GM23338 (cell line): ENCODE measurements at regions not wholly inside any gene's neighbourhood (a gene's known extent, or its start where the extent isn't known, plus 50 kb on each side); places are given as distances from the start of the nearest gene placed in this dataset.

Experiments
- ATAC-seq: fragments of 200-7000 bp; cut with Tn5 transposase; 3 replicates; pipeline ENCODE4 v1.9.1; 2020
- DNase-seq: peaks from one replicate; pipeline ENCODE4 v3.0.0-alpha.2; 2015; ENCODE audit warnings: low spot score
- H2AFZ ChIP-seq: fragments of 200-600 bp; sonication (generic); 2 replicates; pipeline ENCODE4 v1.8.0; 2016; ENCODE audit warnings: antibody characterized with exemption, mild to moderate bottlenecking, moderate library complexity
- H3F3A ChIP-seq: fragments of 200-600 bp; sonication (generic); replicated peaks from 2 replicates; pipeline ENCODE4 v1.8.0; 2017; ENCODE audit warnings: antibody characterized with exemption, mixed run types, low read depth
- H3K27ac ChIP-seq: fragments of 200-600 bp; sonication (generic); 2 replicates; pipeline ENCODE4 v1.6.1; 2016; ENCODE audit warnings: low read depth
- H3K27me3 ChIP-seq: fragments of 200-600 bp; sonication (generic); 2 replicates; pipeline ENCODE4 v1.8.0; 2016; ENCODE audit warnings: mild to moderate bottlenecking, mixed run types, moderate library complexity; ENCODE audit not compliant: insufficient read depth
- H3K36me3 ChIP-seq: fragments of 200-600 bp; sonication (generic); 2 replicates; pipeline ENCODE4 v1.8.0; 2016; ENCODE audit warnings: mild to moderate bottlenecking; ENCODE audit not compliant: insufficient read depth
- H3K4me1 ChIP-seq: fragments of 200-600 bp; sonication (generic); 2 replicates; pipeline ENCODE4 v1.8.0; 2016; ENCODE audit warnings: mild to moderate bottlenecking, moderate library complexity; ENCODE audit not compliant: insufficient read depth
- H3K4me2 ChIP-seq: fragments of 200-600 bp; sonication (generic); 2 replicates; pipeline ENCODE4 v1.7.1; 2017; ENCODE audit warnings: mixed run types
- H3K4me3 ChIP-seq: fragments of 200-600 bp; sonication (generic); 2 replicates; pipeline ENCODE4 v1.6.1; 2016; ENCODE audit warnings: mixed run types
- H3K79me2 ChIP-seq: fragments of 200-600 bp; sonication (generic); replicated peaks from 2 replicates; pipeline ENCODE4 v1.8.0; 2017; ENCODE audit warnings: mild to moderate bottlenecking; ENCODE audit not compliant: insufficient read depth
- H3K9me2 ChIP-seq: fragments of 200-600 bp; sonication (generic); 2 replicates; pipeline ENCODE4 v1.8.0; 2017; ENCODE audit not compliant: insufficient read depth
- H4K20me1 ChIP-seq: fragments of 200-600 bp; sonication (generic); replicated peaks from 2 replicates; pipeline ENCODE4 v1.8.0; 2017; ENCODE audit warnings: mild to moderate bottlenecking; ENCODE audit not compliant: insufficient read depth
- H3K27ac Mint-ChIP-seq: 2 replicates; pipeline ENCODE4 v1.8.0; 2020; ENCODE audit warnings: inconsistent platforms, mild to moderate bottlenecking, moderate library complexity, mixed read lengths
- H3K27me3 Mint-ChIP-seq: 3 replicates; pipeline ENCODE4 v1.8.0; 2022; ENCODE audit warnings: low read depth, mild to moderate bottlenecking, moderate library complexity, mixed read lengths, inconsistent platforms; ENCODE audit not compliant: insufficient read depth, poor library complexity
- H3K36me3 Mint-ChIP-seq: 3 replicates; pipeline ENCODE4 v1.8.0; 2021; ENCODE audit warnings: low read depth, mild to moderate bottlenecking, inconsistent platforms, moderate library complexity, mixed read lengths
- H3K4me1 Mint-ChIP-seq: 3 replicates; pipeline ENCODE4 v1.8.0; 2020; ENCODE audit warnings: mild to moderate bottlenecking, inconsistent platforms, mixed read lengths
- H3K4me3 Mint-ChIP-seq: 3 replicates; pipeline ENCODE4 v1.8.0; 2021; ENCODE audit warnings: moderate library complexity, mild to moderate bottlenecking, inconsistent platforms, mixed read lengths
- H3K9me3 Mint-ChIP-seq: 3 replicates; pipeline ENCODE4 v1.8.0; 2020; ENCODE audit warnings: moderate library complexity, mild to moderate bottlenecking, inconsistent platforms, mixed read lengths
- CREB1 ChIP-seq: fragments of 250-450 bp; sonication (Bioruptor Pico); IDR thresholded peaks from 2 replicates; pipeline ENCODE4 v1.5.0; 2020; ENCODE audit warnings: low read depth, mild to moderate bottlenecking, moderate library complexity
- CTCF ChIP-seq, 2 experiments: fragments of 200-600 bp in 1 of 2; sonication (generic) in 1 of 2; conservative IDR thresholded peaks; 2 replicates each; pipeline versions ENCODE4 v1.5.1 to v1.6.1; 2016 to 2017; ENCODE audit warnings: antibody characterized with exemption in 2 of 2, low read depth in 2 of 2, mild to moderate bottlenecking in 2 of 2, moderate library complexity in 1 of 2
- EZH2 ChIP-seq: fragments of 200-600 bp; sonication (generic); IDR thresholded peaks from one replicate; pipeline ENCODE4 v1.8.0; 2017; ENCODE audit warnings: antibody characterized with exemption, mild to moderate bottlenecking, low read depth; ENCODE audit not compliant: unreplicated experiment
- EZH2phosphoT487 ChIP-seq: fragments of 200-600 bp; sonication (generic); IDR thresholded peaks from one replicate; pipeline ENCODE4 v1.8.1; 2018; ENCODE audit warnings: antibody characterized with exemption; ENCODE audit not compliant: unreplicated experiment
- JUNB ChIP-seq: IDR thresholded peaks from one replicate; pipeline ENCODE4 v1.6.1; 2016; ENCODE audit warnings: antibody characterized with exemption; ENCODE audit not compliant: unreplicated experiment
- NANOG ChIP-seq: IDR thresholded peaks from 2 replicates; pipeline ENCODE4 v1.6.1; 2016; ENCODE audit warnings: antibody characterized with exemption, borderline replicate concordance
- POLR2AphosphoS5 ChIP-seq: IDR thresholded peaks from 2 replicates; pipeline ENCODE4 v1.6.1; 2016; ENCODE audit warnings: antibody characterized with exemption, low read depth
- STAT1 ChIP-seq: IDR thresholded peaks from one replicate; pipeline ENCODE4 v1.6.1; 2016; ENCODE audit warnings: antibody characterized with exemption; ENCODE audit not compliant: unreplicated experiment
- ZNF114 ChIP-seq: fragments of 250-450 bp; sonication (Bioruptor Pico); IDR thresholded peaks from 2 replicates; pipeline ENCODE4 v1.5.0; 2020; ENCODE audit warnings: mild to moderate bottlenecking, moderate library complexity
- ZNF331 ChIP-seq: fragments of 250-450 bp; sonication (Bioruptor Pico); IDR thresholded peaks from 2 replicates; pipeline ENCODE4 v1.5.0; 2020; ENCODE audit warnings: low read depth, mild to moderate bottlenecking, moderate library complexity
- ZNF462 ChIP-seq: fragments of 250-450 bp; sonication (Bioruptor Pico); IDR thresholded peaks from 2 replicates; pipeline ENCODE4 v1.5.0; 2020; ENCODE audit warnings: mild to moderate bottlenecking, moderate library complexity
- TF ChIP-seq, protein P1 (sequence below): IDR thresholded peaks from 2 replicates; pipeline ENCODE4 v1.6.1; 2016; ENCODE audit warnings: antibody characterized with exemption
- TF ChIP-seq, protein P2 (sequence below): IDR thresholded peaks from one replicate; pipeline ENCODE4 v1.6.1; 2018; ENCODE audit warnings: antibody characterized with exemption; ENCODE audit not compliant: unreplicated experiment

GRCh38 chr6:55969526-55969925 lies 94.1 kb upstream of the BMP5 start:
- no peak overlapping the region for H3K4me2 ChIP-seq
- H4K20me1 ChIP-seq, result no peaks in the 10 kb centered on the region
- Mint-ChIP-seq H3K4me1 (no peaks in the 10 kb centered on the region), H3K27ac (no peak overlapping the region), H3K27me3 (no peaks in the 10 kb centered on the region), H3K9me3 (no peaks in the 10 kb centered on the region), H3K4me3 (no peak overlapping the region), H3K36me3 (no peaks in the 10 kb centered on the region)
- H3K27me3 ChIP-seq, result no peaks in the 10 kb centered on the region
- H3K36me3 ChIP-seq, result no peaks in the 10 kb centered on the region
- H3K4me3 ChIP-seq, result no peak overlapping the region
- H2AFZ ChIP-seq, result no peak overlapping the region
- no peaks in the 10 kb centered on the region for H3F3A ChIP-seq
- no peaks in the 10 kb centered on the region for H3K4me1 ChIP-seq
- H3K79me2 ChIP-seq, result no peaks in the 10 kb centered on the region
- TF ChIP-seq CTCF (conservative IDR thresholded peaks at IDR 0.05; ENCODE audit: low read depth in 2 of 2) (no peak), JUNB (no peak), EZH2 (no peak), POLR2AphosphoS5 (no peak), NANOG (no peak), ZNF331 (CRISPR knock-in tag) (no peak), ZNF114 (CRISPR knock-in tag) (no peak), STAT1 (no peak), EZH2phosphoT487 (no peak), ZNF462 (CRISPR knock-in tag) (no peak), CREB1 (no peak)
- TF ChIP-seq, protein P1, sequence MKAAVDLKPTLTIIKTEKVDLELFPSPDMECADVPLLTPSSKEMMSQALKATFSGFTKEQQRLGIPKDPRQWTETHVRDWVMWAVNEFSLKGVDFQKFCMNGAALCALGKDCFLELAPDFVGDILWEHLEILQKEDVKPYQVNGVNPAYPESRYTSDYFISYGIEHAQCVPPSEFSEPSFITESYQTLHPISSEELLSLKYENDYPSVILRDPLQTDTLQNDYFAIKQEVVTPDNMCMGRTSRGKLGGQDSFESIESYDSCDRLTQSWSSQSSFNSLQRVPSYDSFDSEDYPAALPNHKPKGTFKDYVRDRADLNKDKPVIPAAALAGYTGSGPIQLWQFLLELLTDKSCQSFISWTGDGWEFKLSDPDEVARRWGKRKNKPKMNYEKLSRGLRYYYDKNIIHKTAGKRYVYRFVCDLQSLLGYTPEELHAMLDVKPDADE, result no peak
- TF ChIP-seq, protein P2, sequence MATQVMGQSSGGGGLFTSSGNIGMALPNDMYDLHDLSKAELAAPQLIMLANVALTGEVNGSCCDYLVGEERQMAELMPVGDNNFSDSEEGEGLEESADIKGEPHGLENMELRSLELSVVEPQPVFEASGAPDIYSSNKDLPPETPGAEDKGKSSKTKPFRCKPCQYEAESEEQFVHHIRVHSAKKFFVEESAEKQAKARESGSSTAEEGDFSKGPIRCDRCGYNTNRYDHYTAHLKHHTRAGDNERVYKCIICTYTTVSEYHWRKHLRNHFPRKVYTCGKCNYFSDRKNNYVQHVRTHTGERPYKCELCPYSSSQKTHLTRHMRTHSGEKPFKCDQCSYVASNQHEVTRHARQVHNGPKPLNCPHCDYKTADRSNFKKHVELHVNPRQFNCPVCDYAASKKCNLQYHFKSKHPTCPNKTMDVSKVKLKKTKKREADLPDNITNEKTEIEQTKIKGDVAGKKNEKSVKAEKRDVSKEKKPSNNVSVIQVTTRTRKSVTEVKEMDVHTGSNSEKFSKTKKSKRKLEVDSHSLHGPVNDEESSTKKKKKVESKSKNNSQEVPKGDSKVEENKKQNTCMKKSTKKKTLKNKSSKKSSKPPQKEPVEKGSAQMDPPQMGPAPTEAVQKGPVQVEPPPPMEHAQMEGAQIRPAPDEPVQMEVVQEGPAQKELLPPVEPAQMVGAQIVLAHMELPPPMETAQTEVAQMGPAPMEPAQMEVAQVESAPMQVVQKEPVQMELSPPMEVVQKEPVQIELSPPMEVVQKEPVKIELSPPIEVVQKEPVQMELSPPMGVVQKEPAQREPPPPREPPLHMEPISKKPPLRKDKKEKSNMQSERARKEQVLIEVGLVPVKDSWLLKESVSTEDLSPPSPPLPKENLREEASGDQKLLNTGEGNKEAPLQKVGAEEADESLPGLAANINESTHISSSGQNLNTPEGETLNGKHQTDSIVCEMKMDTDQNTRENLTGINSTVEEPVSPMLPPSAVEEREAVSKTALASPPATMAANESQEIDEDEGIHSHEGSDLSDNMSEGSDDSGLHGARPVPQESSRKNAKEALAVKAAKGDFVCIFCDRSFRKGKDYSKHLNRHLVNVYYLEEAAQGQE, result no peak
- no peak overlapping the region for H3K27ac ChIP-seq
- DNase-seq (no peak), ATAC-seq (no peak)
- no peaks in the 10 kb centered on the region for H3K9me2 ChIP-seq
